ENCODE measurements at regions not wholly inside any gene's neighbourhood (a gene's known extent, or its start where the extent isn't known, plus 50 kb on each side); places are given as distances from the start of the nearest gene placed in this dataset.

- DNase-seq (ENCODE audit: low read depth in 6 of 9, low spot score in 9 of 9), result no peak
Measured at GRCh38 chr13:74795526-74795925, 661.3 kb upstream of the KLF12 start.

DNA sequence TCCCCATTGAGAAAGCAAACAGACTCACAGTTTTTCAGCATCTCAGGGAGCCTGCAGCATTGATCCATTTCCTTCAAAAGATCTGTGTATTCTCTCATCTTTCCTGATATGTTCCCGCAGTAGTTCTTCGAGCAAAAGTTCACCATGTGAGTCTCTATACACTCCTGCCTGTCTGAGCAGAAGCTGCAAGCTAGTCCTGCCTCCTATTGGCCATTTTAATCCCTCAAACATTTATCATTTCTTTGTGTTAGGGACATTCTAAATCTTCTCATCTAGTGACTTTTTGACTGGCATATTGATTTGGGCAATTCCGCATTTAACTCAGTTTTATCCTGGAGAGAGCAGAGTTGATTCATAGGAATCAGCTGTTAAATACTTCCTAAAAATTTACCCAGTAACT lies 660.4 kb upstream of the KLF12 start:
- WGBS, result 93% methylated on average over 3 of the region's 3 CpGs
- peaks cover 0 to 3% of the 10 kb centered on the region in 2 donors for H3K9me3 ChIP-seq (ENCODE audit: control insufficient read depth in 2 of 2, insufficient read depth in 1 of 2, low read length in 1 of 2)
- H3K4me1 ChIP-seq (ENCODE audit: control insufficient read depth in 2 of 2, insufficient read depth in 2 of 2, low read length in 2 of 2), result no peaks in the 10 kb centered on the region
- no peak overlapping the region for H3K27ac ChIP-seq (ENCODE audit: low read depth in 1 of 2, low read length in 1 of 2)
- no peaks in the 10 kb centered on the region for H3K27me3 ChIP-seq (ENCODE audit: control insufficient read depth in 2 of 2, insufficient read depth in 1 of 2, low read length in 1 of 2)
- H3K4me3 ChIP-seq (ENCODE audit: low read length in 2 of 2), result no peak overlapping the region
- no peaks in the 10 kb centered on the region for H3K36me3 ChIP-seq (ENCODE audit: control insufficient read depth in 2 of 2, insufficient read depth in 2 of 2, low read length in 1 of 2)
- no peak for DNase-seq (ENCODE audit: low read depth in 6 of 9, low spot score in 9 of 9)

More at GRCh38 chr13:74795526-74795925, 661.3 kb upstream of the KLF12 start:
- H3K36me3 ChIP-seq (ENCODE audit: control insufficient read depth in 2 of 2, insufficient read depth in 2 of 2, low read length in 1 of 2), result no peaks in the 10 kb centered on the region
- no peaks in the 10 kb centered on the region for H3K4me1 ChIP-seq (ENCODE audit: control insufficient read depth in 2 of 2, insufficient read depth in 2 of 2, low read length in 2 of 2)
- H3K27ac ChIP-seq (ENCODE audit: low read depth in 1 of 2, low read length in 1 of 2), result no peak overlapping the region
- H3K27me3 ChIP-seq (ENCODE audit: control insufficient read depth in 2 of 2, insufficient read depth in 1 of 2, low read length in 1 of 2), result no peaks in the 10 kb centered on the region
- peaks cover 0 to 3% of the 10 kb centered on the region in 2 donors for H3K9me3 ChIP-seq (ENCODE audit: control insufficient read depth in 2 of 2, insufficient read depth in 1 of 2, low read length in 1 of 2)
- H3K4me3 ChIP-seq (ENCODE audit: low read length in 2 of 2), result no peak overlapping the region

GRCh38 chr13:74794147-74794546 lies 659.9 kb upstream of the KLF12 start:
- Histone ChIP-seq H3K9me3 (ENCODE audit: control insufficient read depth in 2 of 2, insufficient read depth in 1 of 2, low read length in 1 of 2) (peaks cover 0 to 3% of the 10 kb centered on the region in 2 donors), H3K4me3 (ENCODE audit: low read length in 2 of 2) (no peak overlapping the region), H3K36me3 (ENCODE audit: control insufficient read depth in 2 of 2, insufficient read depth in 2 of 2, low read length in 1 of 2) (no peaks in the 10 kb centered on the region), H3K27me3 (ENCODE audit: control insufficient read depth in 2 of 2, insufficient read depth in 1 of 2, low read length in 1 of 2) (no peaks in the 10 kb centered on the region), H3K4me1 (ENCODE audit: control insufficient read depth in 2 of 2, insufficient read depth in 2 of 2, low read length in 2 of 2) (no peaks in the 10 kb centered on the region), H3K27ac (ENCODE audit: low read depth in 1 of 2, low read length in 1 of 2) (no peak overlapping the region)
- DNase-seq (ENCODE audit: low read depth in 6 of 9, low spot score in 9 of 9), result no peak
- WGBS, result 84% methylated on average over 5 of the region's 5 CpGs

GRCh38 chr13:74784959-74785358 lies 650.8 kb upstream of the KLF12 start:
- H3K4me3 ChIP-seq (ENCODE audit: low read length in 2 of 2), result no peak overlapping the region
- no peaks in the 10 kb centered on the region for H3K27me3 ChIP-seq (ENCODE audit: control insufficient read depth in 2 of 2, insufficient read depth in 1 of 2, low read length in 1 of 2)
- no peaks in the 10 kb centered on the region for H3K4me1 ChIP-seq (ENCODE audit: control insufficient read depth in 2 of 2, insufficient read depth in 2 of 2, low read length in 2 of 2)
- DNase-seq (ENCODE audit: low read depth in 6 of 9, low spot score in 9 of 9), result no peak
- WGBS, result 98% methylated on average over 3 of the region's 3 CpGs
- no peaks in the 10 kb centered on the region for H3K36me3 ChIP-seq (ENCODE audit: control insufficient read depth in 2 of 2, insufficient read depth in 2 of 2, low read length in 1 of 2)
- H3K9me3 ChIP-seq (ENCODE audit: control insufficient read depth in 2 of 2, insufficient read depth in 1 of 2, low read length in 1 of 2), result no peaks in the 10 kb centered on the region
- no peak overlapping the region for H3K27ac ChIP-seq (ENCODE audit: low read depth in 1 of 2, low read length in 1 of 2)

GRCh38 chr13:74778946-74779345 lies 644.7 kb upstream of the KLF12 start:
- no peak for DNase-seq (ENCODE audit: low read depth in 6 of 9, low spot score in 9 of 9)
- no peak overlapping the region for H3K4me3 ChIP-seq (ENCODE audit: low read length in 2 of 2)
- H3K36me3 ChIP-seq (ENCODE audit: control insufficient read depth in 2 of 2, insufficient read depth in 2 of 2, low read length in 1 of 2), result no peaks in the 10 kb centered on the region
- no peak overlapping the region for H3K27ac ChIP-seq (ENCODE audit: low read depth in 1 of 2, low read length in 1 of 2)
- no peaks in the 10 kb centered on the region for H3K9me3 ChIP-seq (ENCODE audit: control insufficient read depth in 2 of 2, insufficient read depth in 1 of 2, low read length in 1 of 2)
- no peaks in the 10 kb centered on the region for H3K4me1 ChIP-seq (ENCODE audit: control insufficient read depth in 2 of 2, insufficient read depth in 2 of 2, low read length in 2 of 2)
- WGBS, result 88% methylated on average over 2 of the region's 2 CpGs
- H3K27me3 ChIP-seq (ENCODE audit: control insufficient read depth in 2 of 2, insufficient read depth in 1 of 2, low read length in 1 of 2), result no peaks in the 10 kb centered on the region

- H3K36me3 ChIP-seq (ENCODE audit: control insufficient read depth in 2 of 2, insufficient read depth in 2 of 2, low read length in 1 of 2), result no peaks in the 10 kb centered on the region
- H3K4me3 ChIP-seq (ENCODE audit: low read length in 2 of 2), result no peak overlapping the region
- WGBS, result 84% methylated on average over 4 of the region's 4 CpGs
- DNase-seq (ENCODE audit: low read depth in 6 of 9, low spot score in 9 of 9), result no peak
- no peaks in the 10 kb centered on the region for H3K9me3 ChIP-seq (ENCODE audit: control insufficient read depth in 2 of 2, insufficient read depth in 1 of 2, low read length in 1 of 2)
- H3K27ac ChIP-seq (ENCODE audit: low read depth in 1 of 2, low read length in 1 of 2), result no peak overlapping the region
- no peaks in the 10 kb centered on the region for H3K4me1 ChIP-seq (ENCODE audit: control insufficient read depth in 2 of 2, insufficient read depth in 2 of 2, low read length in 2 of 2)
- H3K27me3 ChIP-seq (ENCODE audit: control insufficient read depth in 2 of 2, insufficient read depth in 1 of 2, low read length in 1 of 2), result no peaks in the 10 kb centered on the region
Measured at GRCh38 chr13:74778087-74778486, 643.9 kb upstream of the KLF12 start.

DNA sequence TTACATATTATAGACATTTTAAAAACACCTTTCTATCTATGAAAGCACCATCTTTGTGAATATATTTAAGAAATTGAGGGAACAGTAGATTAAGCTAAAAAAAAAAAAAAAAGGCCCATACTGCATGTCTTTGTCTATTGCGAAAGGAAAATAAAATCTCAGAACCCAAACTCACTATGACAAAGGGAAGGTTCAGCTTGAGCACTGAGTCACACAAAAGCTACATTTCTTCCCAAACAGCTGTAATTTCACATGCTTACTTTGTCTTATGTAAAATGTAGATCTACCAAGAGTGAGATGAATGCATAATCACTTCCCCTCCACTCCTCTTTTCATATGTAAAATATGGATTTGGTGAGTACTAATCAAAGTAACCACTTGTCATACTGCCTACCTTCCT lies 640.1 kb upstream of the KLF12 start:
- H3K9me3 ChIP-seq (ENCODE audit: control insufficient read depth in 2 of 2, insufficient read depth in 1 of 2, low read length in 1 of 2), result no peaks in the 10 kb centered on the region
- no peaks in the 10 kb centered on the region for H3K27me3 ChIP-seq (ENCODE audit: control insufficient read depth in 2 of 2, insufficient read depth in 1 of 2, low read length in 1 of 2)
- WGBS, result 98% methylated on average over 1 of the region's 1 CpG
- no peak overlapping the region for H3K27ac ChIP-seq (ENCODE audit: low read depth in 1 of 2, low read length in 1 of 2)
- DNase-seq (ENCODE audit: low read depth in 6 of 9, low spot score in 9 of 9), result no peak
- no peaks in the 10 kb centered on the region for H3K36me3 ChIP-seq (ENCODE audit: control insufficient read depth in 2 of 2, insufficient read depth in 2 of 2, low read length in 1 of 2)
- H3K4me1 ChIP-seq (ENCODE audit: control insufficient read depth in 2 of 2, insufficient read depth in 2 of 2, low read length in 2 of 2), result no peaks in the 10 kb centered on the region
- no peak overlapping the region for H3K4me3 ChIP-seq (ENCODE audit: low read length in 2 of 2)

- H3K36me3 ChIP-seq (ENCODE audit: control insufficient read depth in 2 of 2, insufficient read depth in 2 of 2, low read length in 1 of 2), result no peaks in the 10 kb centered on the region
- WGBS, result 86% methylated on average over 1 of the region's 1 CpG
- no peaks in the 10 kb centered on the region for H3K4me1 ChIP-seq (ENCODE audit: control insufficient read depth in 2 of 2, insufficient read depth in 2 of 2, low read length in 2 of 2)
- no peaks in the 10 kb centered on the region for H3K9me3 ChIP-seq (ENCODE audit: control insufficient read depth in 2 of 2, insufficient read depth in 1 of 2, low read length in 1 of 2)
- no peak for DNase-seq (ENCODE audit: low read depth in 6 of 9, low spot score in 9 of 9)
- no peaks in the 10 kb centered on the region for H3K27me3 ChIP-seq (ENCODE audit: control insufficient read depth in 2 of 2, insufficient read depth in 1 of 2, low read length in 1 of 2)
- no peak overlapping the region for H3K4me3 ChIP-seq (ENCODE audit: low read length in 2 of 2)
- H3K27ac ChIP-seq (ENCODE audit: low read depth in 1 of 2, low read length in 1 of 2), result no peak overlapping the region
Measured at GRCh38 chr13:74773248-74773647, 639.0 kb upstream of the KLF12 start.

GRCh38 chr13:74771964-74772363 lies 637.8 kb upstream of the KLF12 start:
- no peak for DNase-seq (ENCODE audit: low read depth in 6 of 9, low spot score in 9 of 9)
- Histone ChIP-seq H3K9me3 (ENCODE audit: control insufficient read depth in 2 of 2, insufficient read depth in 1 of 2, low read length in 1 of 2) (no peaks in the 10 kb centered on the region), H3K4me3 (ENCODE audit: low read length in 2 of 2) (no peak overlapping the region), H3K36me3 (ENCODE audit: control insufficient read depth in 2 of 2, insufficient read depth in 2 of 2, low read length in 1 of 2) (no peaks in the 10 kb centered on the region), H3K27me3 (ENCODE audit: control insufficient read depth in 2 of 2, insufficient read depth in 1 of 2, low read length in 1 of 2) (no peaks in the 10 kb centered on the region), H3K4me1 (ENCODE audit: control insufficient read depth in 2 of 2, insufficient read depth in 2 of 2, low read length in 2 of 2) (no peaks in the 10 kb centered on the region), H3K27ac (ENCODE audit: low read depth in 1 of 2, low read length in 1 of 2) (no peak overlapping the region)
- 91% methylated on average over 3 of the region's 3 CpGs for WGBS

- no peak for DNase-seq (ENCODE audit: low read depth in 6 of 9, low spot score in 9 of 9)
- no peaks in the 10 kb centered on the region for H3K27me3 ChIP-seq (ENCODE audit: control insufficient read depth in 2 of 2, insufficient read depth in 1 of 2, low read length in 1 of 2)
- no peak overlapping the region for H3K4me3 ChIP-seq (ENCODE audit: low read length in 2 of 2)
- H3K36me3 ChIP-seq (ENCODE audit: control insufficient read depth in 2 of 2, insufficient read depth in 2 of 2, low read length in 1 of 2), result no peaks in the 10 kb centered on the region
- H3K4me1 ChIP-seq (ENCODE audit: control insufficient read depth in 2 of 2, insufficient read depth in 2 of 2, low read length in 2 of 2), result no peaks in the 10 kb centered on the region
- no peak overlapping the region for H3K27ac ChIP-seq (ENCODE audit: low read depth in 1 of 2, low read length in 1 of 2)
- H3K9me3 ChIP-seq (ENCODE audit: control insufficient read depth in 2 of 2, insufficient read depth in 1 of 2, low read length in 1 of 2), result peaks cover 0 to 2% of the 10 kb centered on the region in 2 donors
Measured at GRCh38 chr13:74770361-74770760, 636.2 kb upstream of the KLF12 start.

Data from thymus (tissue), 11 donors.